ENCODE measurements at regions not wholly inside any gene's neighbourhood (a gene's known extent, or its start where the extent isn't known, plus 50 kb on each side); places are given as distances from the start of the nearest gene placed in this dataset.
A peak's percentile ranks its signal among the peaks of the same experiment; 100 is the strongest.

DNA sequence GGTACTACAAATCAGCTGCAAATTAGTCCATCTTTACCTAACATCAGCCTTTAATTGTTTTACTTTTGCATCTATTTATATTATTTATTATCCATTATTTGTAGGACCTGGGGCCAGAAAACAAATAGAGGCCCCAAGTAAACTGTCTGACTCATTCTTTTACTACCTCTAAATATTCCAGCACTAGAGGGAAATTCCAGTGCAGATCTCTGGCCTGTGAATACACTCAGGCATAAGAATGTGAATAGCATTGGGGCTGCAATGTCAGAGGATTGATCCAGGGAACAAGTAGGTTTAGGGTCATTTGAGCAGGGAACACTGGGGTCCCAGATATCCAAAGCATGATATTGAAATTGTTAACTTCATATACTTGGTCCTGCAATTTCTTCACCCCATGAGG is 176.6 kb upstream of the TYRP1 start:
- in situ Hi-C loops (cut with MboI), result no loop called here
- Histone ChIP-seq H3K79me2 (ENCODE audit: insufficient read depth) (no peaks in the 10 kb centered on the region), H3K9me2 (ENCODE audit: insufficient read depth) (no peaks in the 10 kb centered on the region), H3K4me2 (ENCODE audit: unreplicated experiment) (no peak overlapping the region), H3K27me3 (replicated peaks; ENCODE audit: insufficient read depth) (no peaks in the 10 kb centered on the region; the same call in 1 of the 2 replicates), H3K27ac (no peak overlapping the region), H3K36me3 (ENCODE audit: low read depth) (no peaks in the 10 kb centered on the region), H3K4me3 (no peak overlapping the region), H2AFZ (no peak overlapping the region), H3K9ac (no peak overlapping the region), H3F3A (ENCODE audit: insufficient read depth) (no peaks in the 10 kb centered on the region), H4K20me1 (ENCODE audit: insufficient read depth) (no peaks in the 10 kb centered on the region), H3K9me3 (ENCODE audit: low read depth) (no peaks in the 10 kb centered on the region), H3K4me1 (ENCODE audit: insufficient read depth) (no peaks in the 10 kb centered on the region)
- DNase-seq, result no peak
- no peak for TF ChIP-seq EZH2 (IDR thresholded peaks at IDR 0.05; ENCODE audit: insufficient read depth, poor library complexity, severe bottlenecking)
- TF ChIP-seq EZH2phosphoT487 (IDR thresholded peaks at IDR 0.05; ENCODE audit: insufficient read depth, low read depth), result no peak

DNA sequence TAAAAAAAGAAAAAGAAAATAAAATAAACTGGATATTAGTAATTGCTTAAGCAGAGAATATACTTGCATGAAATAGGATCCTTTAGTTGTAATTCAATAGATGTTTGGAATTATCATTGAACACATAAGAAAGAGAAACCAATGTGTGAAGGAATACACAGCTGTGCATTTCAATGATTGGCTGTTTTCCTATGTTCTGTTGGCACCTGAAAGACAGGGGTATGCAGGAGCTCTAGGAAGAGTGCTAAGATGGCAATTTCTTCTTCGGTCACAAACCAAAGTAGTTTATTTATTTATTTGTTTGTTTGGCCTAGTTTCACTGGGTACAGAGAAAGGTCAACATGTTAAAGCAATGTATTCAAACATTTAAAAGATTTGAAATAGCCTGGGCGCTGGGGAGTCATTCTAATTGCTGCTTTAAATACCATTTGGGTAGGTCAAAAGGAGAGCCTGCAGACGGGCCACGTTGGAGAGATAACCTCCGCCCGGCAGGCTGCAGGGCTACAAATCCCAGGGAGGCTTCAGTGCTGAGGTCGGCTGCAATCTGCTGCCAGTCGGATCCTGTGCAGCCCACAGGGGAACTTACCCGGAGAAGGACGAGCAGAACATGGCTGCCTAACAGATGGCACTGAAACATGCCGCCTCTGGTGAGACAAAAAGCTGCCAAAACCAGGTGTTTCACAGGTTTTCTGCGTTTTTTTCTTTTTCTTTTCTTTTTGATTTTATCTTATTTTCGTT is 154.2 kb upstream of the TYRP1 start:
- in situ Hi-C loops (cut with MboI), result no loop called here
- H3K9me2 ChIP-seq (ENCODE audit: insufficient read depth), result no peaks in the 10 kb centered on the region
- H3K9me3 ChIP-seq (ENCODE audit: low read depth), result no peaks in the 10 kb centered on the region
- TF ChIP-seq EZH2 (IDR thresholded peaks at IDR 0.05; ENCODE audit: insufficient read depth, poor library complexity, severe bottlenecking) (no peak), EZH2phosphoT487 (IDR thresholded peaks at IDR 0.05; ENCODE audit: insufficient read depth, low read depth) (no peak)
- H3K9ac ChIP-seq, result no peak overlapping the region
- no peaks in the 10 kb centered on the region for H4K20me1 ChIP-seq (ENCODE audit: insufficient read depth)
- H3K4me3 ChIP-seq, result no peak overlapping the region
- no peak overlapping the region for H3K4me2 ChIP-seq (ENCODE audit: unreplicated experiment)
- H3K4me1 ChIP-seq (ENCODE audit: insufficient read depth), result no peaks in the 10 kb centered on the region
- WGBS, 2 experiments (ENCODE audit: low coverage in 1 of 2, low lambda C conversion rate in 2 of 2, missing lambda C conversion rate in 2 of 2), result 17 to 18% methylated on average over 13 of the region's 13 CpGs
- H2AFZ ChIP-seq, result no peak overlapping the region
- no peaks in the 10 kb centered on the region for H3F3A ChIP-seq (ENCODE audit: insufficient read depth)
- no peak overlapping the region for H3K27ac ChIP-seq
- no peaks in the 10 kb centered on the region for H3K27me3 ChIP-seq (replicated peaks; ENCODE audit: insufficient read depth)
- H3K79me2 ChIP-seq (ENCODE audit: insufficient read depth), result no peaks in the 10 kb centered on the region
- H3K36me3 ChIP-seq (ENCODE audit: low read depth), result no peaks in the 10 kb centered on the region
- DNase-seq, result no peak

DNA sequence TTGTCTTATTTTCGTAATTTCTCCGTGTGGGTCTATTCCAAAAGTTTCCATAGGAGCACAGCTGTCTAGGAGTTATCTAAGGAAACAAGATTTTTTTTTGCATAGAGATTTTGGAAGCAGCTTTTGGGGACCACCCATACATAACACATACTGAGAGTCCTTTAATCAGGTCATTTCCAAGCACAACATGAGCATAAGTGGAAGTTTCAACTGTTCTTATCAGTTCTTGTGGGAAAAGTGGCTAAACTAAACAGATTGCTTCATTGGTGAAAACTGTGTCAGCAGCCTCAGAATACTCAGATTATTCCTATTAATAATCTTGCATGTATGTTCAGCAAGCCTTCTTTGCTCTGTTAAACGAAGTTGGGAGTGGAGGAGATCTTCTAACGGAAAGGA is 153.6 kb upstream of the TYRP1 start:
- 37 to 45% methylated on average over 4 of the region's 4 CpGs for WGBS, 2 experiments (ENCODE audit: low coverage in 1 of 2, low lambda C conversion rate in 2 of 2, missing lambda C conversion rate in 2 of 2)
- Histone ChIP-seq H3F3A (ENCODE audit: insufficient read depth) (no peaks in the 10 kb centered on the region), H3K27ac (no peak overlapping the region), H3K9me2 (ENCODE audit: insufficient read depth) (no peaks in the 10 kb centered on the region), H3K79me2 (ENCODE audit: insufficient read depth) (no peaks in the 10 kb centered on the region), H3K9me3 (ENCODE audit: low read depth) (no peaks in the 10 kb centered on the region), H3K27me3 (replicated peaks; ENCODE audit: insufficient read depth) (no peaks in the 10 kb centered on the region), H3K4me1 (ENCODE audit: insufficient read depth) (no peaks in the 10 kb centered on the region), H3K4me3 (no peak overlapping the region), H3K9ac (no peak overlapping the region), H3K4me2 (ENCODE audit: unreplicated experiment) (no peak overlapping the region), H3K36me3 (ENCODE audit: low read depth) (no peaks in the 10 kb centered on the region), H4K20me1 (ENCODE audit: insufficient read depth) (no peaks in the 10 kb centered on the region), H2AFZ (no peak overlapping the region)
- in situ Hi-C loops (cut with MboI), result no loop called here
- TF ChIP-seq EZH2 (IDR thresholded peaks at IDR 0.05; ENCODE audit: insufficient read depth, poor library complexity, severe bottlenecking), result no peak
- no peak for DNase-seq

DNA sequence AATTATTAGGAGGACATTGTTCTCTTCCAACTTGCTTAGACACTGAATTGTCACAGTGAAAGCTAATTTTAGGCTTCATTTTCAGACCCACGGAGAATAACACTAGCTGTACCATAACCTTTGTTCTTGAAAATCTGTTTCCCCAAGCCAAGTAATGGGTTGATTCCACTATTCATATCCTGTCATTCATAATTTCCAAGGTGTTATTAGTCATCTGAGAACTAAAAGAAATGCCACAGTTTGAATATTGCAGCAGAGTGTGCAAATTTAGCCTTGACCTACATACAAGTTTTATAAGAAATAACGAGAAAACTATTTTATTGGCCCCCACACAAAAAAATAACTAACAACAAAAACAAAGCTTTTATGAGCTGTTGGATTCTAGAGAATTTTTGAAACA is 148.5 kb upstream of the TYRP1 start:
- no peaks in the 10 kb centered on the region for H3F3A ChIP-seq (ENCODE audit: insufficient read depth)
- no peaks in the 10 kb centered on the region for H3K36me3 ChIP-seq (ENCODE audit: low read depth)
- H3K9ac ChIP-seq, result no peak overlapping the region
- no peaks in the 10 kb centered on the region for H3K79me2 ChIP-seq (ENCODE audit: insufficient read depth)
- no peaks in the 10 kb centered on the region for H3K27me3 ChIP-seq (replicated peaks; ENCODE audit: insufficient read depth)
- TF ChIP-seq EZH2 (IDR thresholded peaks at IDR 0.05; ENCODE audit: insufficient read depth, poor library complexity, severe bottlenecking) (no peak), EZH2phosphoT487 (IDR thresholded peaks at IDR 0.05; ENCODE audit: insufficient read depth, low read depth) (no peak)
- in situ Hi-C loops (cut with MboI), result no loop called here
- no peaks in the 10 kb centered on the region for H4K20me1 ChIP-seq (ENCODE audit: insufficient read depth)
- no peak overlapping the region for H3K27ac ChIP-seq
- H3K4me3 ChIP-seq, result no peak overlapping the region
- 0 to 2% methylated on average over 2 of the region's 2 CpGs for WGBS, 2 experiments (ENCODE audit: low coverage in 1 of 2, low lambda C conversion rate in 2 of 2, missing lambda C conversion rate in 2 of 2)
- no peaks in the 10 kb centered on the region for H3K9me3 ChIP-seq (ENCODE audit: low read depth)
- H2AFZ ChIP-seq, result no peak overlapping the region
- DNase-seq, result no peak
- no peak overlapping the region for H3K4me2 ChIP-seq (ENCODE audit: unreplicated experiment)
- H3K9me2 ChIP-seq (ENCODE audit: insufficient read depth), result no peaks in the 10 kb centered on the region
- no peaks in the 10 kb centered on the region for H3K4me1 ChIP-seq (ENCODE audit: insufficient read depth)

DNA sequence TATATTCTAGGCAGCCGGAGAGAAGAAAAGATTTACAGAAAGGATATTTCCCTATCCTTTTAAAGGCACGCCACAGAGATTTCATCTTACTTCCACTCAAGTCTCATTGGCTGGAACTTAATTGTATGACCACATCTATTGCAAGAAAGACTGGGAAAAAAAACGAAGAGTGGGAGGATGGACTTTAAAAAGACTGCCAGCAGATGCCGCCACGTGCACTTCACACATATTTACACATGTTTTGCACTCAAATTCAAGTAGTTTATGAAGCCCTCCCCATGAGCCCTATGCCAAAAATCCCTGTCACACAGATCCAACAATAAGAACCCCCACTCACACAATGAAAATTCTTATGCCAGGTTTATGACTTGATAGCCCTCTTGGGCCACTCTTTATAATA is 138.5 kb upstream of the TYRP1 start:
- Histone ChIP-seq H3K4me3 (no peak overlapping the region), H4K20me1 (ENCODE audit: insufficient read depth) (no peaks in the 10 kb centered on the region), H3F3A (ENCODE audit: insufficient read depth) (no peaks in the 10 kb centered on the region), H3K27me3 (replicated peaks; ENCODE audit: insufficient read depth) (no peaks in the 10 kb centered on the region), H3K27ac (no peak overlapping the region), H3K4me1 (ENCODE audit: insufficient read depth) (no peaks in the 10 kb centered on the region), H3K9me2 (ENCODE audit: insufficient read depth) (no peaks in the 10 kb centered on the region), H3K9ac (no peak overlapping the region), H2AFZ (no peak overlapping the region), H3K36me3 (ENCODE audit: low read depth) (no peaks in the 10 kb centered on the region), H3K9me3 (ENCODE audit: low read depth) (no peaks in the 10 kb centered on the region), H3K79me2 (ENCODE audit: insufficient read depth) (no peaks in the 10 kb centered on the region), H3K4me2 (ENCODE audit: unreplicated experiment) (no peak overlapping the region)
- WGBS, 2 experiments (ENCODE audit: low coverage in 1 of 2, low lambda C conversion rate in 2 of 2, missing lambda C conversion rate in 2 of 2), result 5 to 11% methylated on average over 5 of the region's 5 CpGs
- no peak for TF ChIP-seq EZH2phosphoT487 (IDR thresholded peaks at IDR 0.05; ENCODE audit: insufficient read depth, low read depth)
- no peak for TF ChIP-seq EZH2 (IDR thresholded peaks at IDR 0.05; ENCODE audit: insufficient read depth, poor library complexity, severe bottlenecking)
- in situ Hi-C loops (cut with MboI), result no loop called here
- peak; percentile 32 for DNase-seq

Data from GM23248 (cell line).